NCI-H460 (cell line): ENCODE measurements at regions not wholly inside any gene's neighbourhood (a gene's known extent, or its start where the extent isn't known, plus 50 kb on each side); places are given as distances from the start of the nearest gene placed in this dataset.

ENCODE experiments used
- DNase-seq: peaks from one replicate; pipeline ENCODE4 v3.0.0-alpha.2; 2016; ENCODE audit warnings: low read depth; ENCODE audit errors: extremely low read depth

DNA sequence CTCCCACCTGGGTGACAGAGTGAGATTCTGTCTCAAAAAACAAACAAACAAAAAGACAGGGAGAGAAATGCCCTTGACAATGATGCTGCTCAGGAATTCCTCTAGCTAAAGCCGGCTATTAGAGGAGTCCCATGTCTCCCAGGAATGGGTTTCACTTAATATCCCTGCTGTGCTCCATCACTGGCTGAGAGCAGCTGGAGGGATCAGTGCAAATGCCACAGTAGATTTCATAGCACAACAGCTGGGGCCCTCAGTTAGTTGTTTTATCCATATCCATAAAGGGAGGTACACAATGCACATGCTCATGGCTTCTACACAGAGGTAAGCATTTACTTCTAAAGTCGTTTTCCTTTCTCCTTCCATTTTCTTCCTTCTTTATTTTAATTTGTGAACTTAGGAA is 742.0 kb upstream of the POU3F2 start:
- no peak for DNase-seq

GRCh38 chr6:98094696-98095095 is 739.7 kb upstream of the POU3F2 start:
- peak; percentile 8 for DNase-seq

- no peak for DNase-seq
Measured at GRCh38 chr6:98107801-98108200, 726.6 kb upstream of the POU3F2 start.

- DNase-seq: no peak
Measured at GRCh38 chr6:98116455-98116854, 717.9 kb upstream of the POU3F2 start.

GRCh38 chr6:98117068-98117467 is 717.3 kb upstream of the POU3F2 start:
- no peak for DNase-seq

DNA sequence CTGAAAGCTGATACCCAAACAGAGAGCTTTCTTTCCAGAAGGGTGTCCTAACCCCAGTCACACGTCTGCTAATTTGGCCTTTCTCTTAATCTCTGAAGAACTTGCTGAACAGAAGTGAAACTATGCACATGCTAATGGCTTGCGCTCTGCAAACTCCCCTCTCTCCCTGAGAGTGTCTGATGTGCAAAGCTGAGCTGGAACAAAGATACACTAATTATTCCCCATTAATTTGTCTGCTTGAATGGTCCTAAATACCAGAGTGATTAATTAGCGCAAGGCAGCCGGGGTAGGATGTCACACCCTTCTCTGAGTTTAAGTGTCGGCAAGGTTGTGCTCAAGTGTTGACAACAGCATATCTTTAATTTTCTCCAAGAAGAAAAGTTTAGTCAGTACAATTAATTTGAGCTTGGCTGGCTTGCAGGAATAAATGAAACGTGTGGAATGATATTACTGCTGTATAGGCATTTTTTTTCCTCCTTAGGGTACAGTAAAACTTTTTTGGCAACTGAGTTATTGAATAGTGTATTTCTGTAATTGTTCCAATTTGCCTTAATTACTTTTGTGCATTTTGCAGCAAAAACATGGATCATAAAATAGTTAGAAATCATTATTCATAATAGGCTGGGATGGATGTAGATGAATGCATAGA is 715.9 kb upstream of the POU3F2 start:
- no peak for DNase-seq

GRCh38 chr6:98124171-98124570 is 710.2 kb upstream of the POU3F2 start:
- no peak for DNase-seq

DNA sequence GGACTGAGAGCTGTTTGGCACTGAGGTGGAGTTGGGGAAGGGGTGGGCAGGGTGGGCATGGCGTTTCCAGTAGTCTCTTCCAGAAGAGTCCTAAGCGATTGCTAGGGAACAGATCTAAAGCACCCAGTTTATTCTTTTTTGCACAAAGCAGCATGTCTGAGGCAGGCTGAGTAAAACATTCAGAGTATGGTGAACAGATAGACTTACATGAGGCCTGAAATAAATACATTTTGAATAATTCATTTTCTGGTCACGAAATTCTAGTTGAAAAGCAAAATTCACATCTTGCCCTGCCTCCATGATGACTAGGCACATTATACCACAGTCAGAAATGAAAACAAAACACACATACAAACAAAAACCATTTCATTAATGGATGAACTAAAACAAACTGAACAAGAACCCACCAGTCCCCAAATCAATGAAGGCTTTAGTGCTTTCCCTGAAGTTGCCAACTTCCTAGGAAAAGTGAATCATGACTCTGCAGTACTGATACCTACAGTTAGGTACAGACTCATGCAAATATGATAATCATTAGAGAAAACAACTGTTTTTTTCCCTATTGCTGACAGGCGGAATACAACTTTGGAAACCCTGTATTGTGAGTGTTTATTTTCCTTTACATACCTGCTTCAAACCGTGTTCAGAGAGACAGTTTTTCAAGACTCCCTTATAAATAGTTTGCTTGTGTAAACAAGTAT is 702.9 kb upstream of the POU3F2 start:
- DNase-seq: no peak

DNA sequence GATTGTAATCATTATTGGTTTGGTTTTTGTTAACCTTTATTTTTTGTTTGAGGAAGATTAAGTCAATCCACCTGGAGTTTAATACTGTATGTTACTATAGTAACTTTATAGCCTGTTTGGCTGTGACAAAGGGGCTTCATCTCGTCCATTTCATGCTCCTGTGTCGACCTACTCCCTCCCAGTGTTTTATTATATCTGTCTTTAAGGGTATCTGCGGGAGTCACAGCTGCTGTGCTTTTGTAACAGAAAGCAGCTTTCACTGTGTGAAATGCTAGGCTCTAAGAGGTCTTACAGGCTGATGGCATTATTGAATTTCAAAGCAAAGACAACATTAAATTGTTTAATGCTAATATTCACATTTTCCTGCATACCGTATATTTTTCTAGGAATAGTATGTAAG is 698.0 kb upstream of the POU3F2 start:
- DNase-seq: no peak

GRCh38 chr6:98137391-98137790 is 697.0 kb upstream of the POU3F2 start:
- no peak for DNase-seq

- DNase-seq: no peak
Measured at GRCh38 chr6:98142839-98143238, 691.5 kb upstream of the POU3F2 start.

GRCh38 chr6:98146656-98147055 is 687.7 kb upstream of the POU3F2 start:
- DNase-seq: no peak

GRCh38 chr6:98156580-98156979 is 677.8 kb upstream of the POU3F2 start:
- no peak for DNase-seq

GRCh38 chr6:98179606-98180005 is 654.8 kb upstream of the POU3F2 start:
- no peak for DNase-seq

DNA sequence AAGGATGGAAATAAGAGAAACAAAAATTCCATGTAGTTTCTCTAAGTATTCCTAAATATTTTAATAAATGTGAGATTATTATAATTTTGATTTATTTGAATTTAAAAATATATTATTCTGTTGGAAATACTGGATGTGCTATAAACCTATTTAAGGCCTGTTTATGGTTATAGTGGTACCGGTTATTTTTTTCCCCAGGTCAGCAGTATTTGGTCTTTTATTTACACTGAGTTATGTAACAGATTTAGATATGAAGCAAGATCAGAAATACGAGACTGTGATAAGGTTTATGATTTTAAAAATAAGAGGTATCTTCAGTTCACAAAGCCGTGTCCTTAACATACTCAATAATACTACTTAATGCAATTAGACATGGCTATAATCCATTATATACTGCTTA is 634.3 kb upstream of the POU3F2 start:
- no peak for DNase-seq

DNA sequence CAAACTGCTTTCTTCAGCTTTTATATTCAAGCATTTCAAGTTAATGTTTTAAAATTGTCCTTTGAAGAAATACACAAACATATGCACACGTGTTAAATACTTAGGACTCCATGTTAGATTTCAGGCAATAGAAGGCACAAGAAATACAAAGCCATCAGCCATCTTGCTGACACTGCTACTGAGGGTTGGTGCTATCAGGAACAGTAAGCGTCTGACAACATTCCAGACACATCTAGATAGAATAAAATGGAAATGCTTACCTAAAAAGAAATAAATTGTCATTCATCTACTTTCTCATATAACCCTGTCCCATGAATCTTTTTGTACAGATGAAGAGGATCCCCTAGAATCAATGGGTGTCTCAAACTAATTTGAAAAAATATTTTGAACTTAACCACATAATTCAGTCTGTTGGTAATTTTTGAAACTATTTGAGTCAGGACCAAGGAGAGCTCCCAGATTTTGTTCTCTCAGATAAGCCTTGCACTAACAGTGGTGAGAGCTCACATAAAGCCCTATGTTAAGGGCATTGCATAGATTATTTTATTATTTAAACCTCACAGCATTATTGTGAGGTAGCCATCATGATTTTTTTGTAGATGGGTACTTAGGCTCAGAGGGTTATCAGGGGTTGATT is 631.1 kb upstream of the POU3F2 start:
- no peak for DNase-seq

DNA sequence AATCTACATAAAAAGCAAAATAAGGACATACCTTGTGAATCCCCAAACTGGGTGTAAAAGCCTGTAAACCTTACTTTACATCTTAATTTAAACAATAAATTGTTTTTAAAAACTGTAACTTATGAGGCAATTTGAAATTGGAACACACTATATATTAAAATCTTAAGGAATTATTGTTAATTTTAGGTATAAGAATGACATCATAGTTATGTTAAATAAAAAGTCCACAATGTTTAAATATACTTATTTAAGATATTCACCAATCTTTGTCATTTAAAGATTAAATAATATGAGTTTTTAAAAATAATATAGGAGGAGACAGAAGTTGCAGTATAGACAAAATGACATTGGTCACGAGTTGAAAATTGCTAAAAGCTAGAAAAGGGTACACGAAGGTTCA is 621.9 kb upstream of the POU3F2 start:
- DNase-seq: no peak

DNA sequence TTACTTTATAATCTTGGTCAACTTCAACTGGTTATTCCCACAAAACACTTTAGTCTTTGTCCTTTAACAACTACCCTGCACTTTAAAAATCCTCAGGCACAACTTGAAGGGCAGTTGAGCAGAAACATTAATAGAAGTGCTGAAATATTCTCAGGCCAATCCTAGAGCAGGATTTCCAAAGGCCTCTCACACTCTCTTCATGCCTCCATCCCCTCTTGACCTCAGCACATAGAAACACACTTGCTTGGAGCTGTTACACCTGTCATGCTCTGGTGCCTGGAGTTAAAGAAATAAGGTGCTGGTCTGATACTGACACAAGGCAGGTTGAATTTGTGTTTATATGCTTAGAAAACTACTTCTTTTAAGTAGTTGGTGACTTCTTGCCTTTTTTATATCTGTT is 618.8 kb upstream of the POU3F2 start:
- no peak for DNase-seq

DNA sequence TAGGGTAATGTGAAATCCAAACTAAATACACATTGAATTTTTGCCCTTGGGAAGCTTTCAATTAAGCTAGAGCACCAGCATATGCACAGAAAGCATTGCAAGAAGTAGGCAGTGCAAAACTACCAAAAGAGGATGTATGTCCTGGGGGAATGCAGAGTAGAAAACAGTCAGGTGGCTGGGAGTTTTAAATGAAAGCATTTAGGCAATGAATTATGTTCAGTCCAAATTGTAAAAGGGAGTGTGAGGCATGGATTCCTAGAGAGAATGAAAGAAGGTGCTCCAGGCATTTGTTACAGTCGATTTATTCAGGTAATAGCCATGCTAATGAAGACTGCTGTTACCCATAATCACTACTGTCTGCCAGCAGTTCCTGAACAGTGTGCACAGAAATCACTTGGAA is 604.1 kb upstream of the POU3F2 start:
- no peak for DNase-seq

DNA sequence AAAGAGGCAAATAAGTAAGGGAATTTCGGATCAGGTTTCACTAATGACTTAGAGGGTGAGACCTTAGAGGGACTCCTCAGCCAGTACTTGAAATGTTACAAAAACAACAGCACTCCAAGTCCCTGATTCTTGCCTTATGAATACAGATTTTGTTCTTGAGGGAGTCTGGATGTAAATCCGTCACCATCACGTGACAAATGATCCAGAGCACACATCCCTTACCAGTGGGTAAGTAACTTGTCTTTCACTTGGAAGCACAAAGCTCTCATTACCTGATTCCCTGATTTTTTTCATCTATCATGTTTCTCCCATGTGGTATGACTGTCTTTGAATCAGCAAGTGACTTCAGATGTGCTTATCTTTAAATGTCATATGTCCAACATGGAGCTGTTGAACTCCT is 595.3 kb upstream of the POU3F2 start:
- DNase-seq: no peak

DNA sequence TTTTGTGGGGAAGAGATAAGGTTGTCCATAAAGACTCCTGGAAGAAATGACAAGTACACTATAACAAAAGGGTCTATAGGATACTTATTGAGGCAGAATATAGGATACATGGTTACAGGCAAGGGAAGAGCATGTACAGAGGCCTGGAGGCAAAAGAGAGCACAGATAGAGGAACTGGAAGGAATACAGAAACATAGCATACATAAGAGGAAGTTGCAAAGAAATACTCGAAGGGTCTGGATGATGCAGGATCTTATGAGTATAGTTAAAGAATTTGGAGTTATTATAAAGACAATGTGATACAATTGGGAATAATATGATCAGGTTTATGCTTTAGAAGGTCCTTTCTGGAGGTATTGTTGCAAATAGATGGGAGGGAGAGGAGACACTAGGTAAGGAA is 592.7 kb upstream of the POU3F2 start:
- DNase-seq: no peak

GRCh38 chr6:98254624-98255023 is 579.8 kb upstream of the POU3F2 start:
- DNase-seq: no peak
